PFSK-1 (cell line): ENCODE measurements at regions not wholly inside any gene's neighbourhood (a gene's known extent, or its start where the extent isn't known, plus 50 kb on each side); places are given as distances from the start of the nearest gene placed in this dataset.

Experiments
- FOXP2 ChIP-seq: optimal IDR thresholded peaks from 2 replicates; pipeline ENCODE3; 2011; ENCODE audit warnings: borderline replicate concordance, control low read depth, inconsistent platforms; ENCODE audit not compliant: insufficient read depth; ENCODE audit errors: extremely low read length, extremely low read depth
- POLR2AphosphoS5 ChIP-seq: IDR thresholded peaks from 2 replicates; pipeline ENCODE4 v1.6.1; 2012; ENCODE audit warnings: low read depth, mild to moderate bottlenecking, control low read depth, low read length, moderate library complexity
- SIN3A ChIP-seq: IDR thresholded peaks from 2 replicates; pipeline ENCODE4 v1.6.1; 2012; ENCODE audit warnings: mild to moderate bottlenecking, low read length, moderate library complexity, borderline replicate concordance; ENCODE audit not compliant: insufficient read depth
- TAF1 ChIP-seq: IDR thresholded peaks from 2 replicates; pipeline ENCODE4 v1.6.1; 2012; ENCODE audit warnings: low read length, control low read depth, borderline replicate concordance; ENCODE audit not compliant: insufficient read depth
- TF ChIP-seq, protein P1 (sequence below), 2 experiments: IDR thresholded peaks; 2 replicates each; pipeline versions ENCODE4 v1.6.1 to v1.8.0; 2011 to 2012; ENCODE audit warnings: low read depth in 2 of 2, low read length in 2 of 2, control low read depth in 1 of 2, inconsistent platforms in 1 of 2, mild to moderate bottlenecking in 1 of 2, moderate library complexity in 1 of 2; ENCODE audit not compliant: insufficient read depth in 1 of 2

DNA sequence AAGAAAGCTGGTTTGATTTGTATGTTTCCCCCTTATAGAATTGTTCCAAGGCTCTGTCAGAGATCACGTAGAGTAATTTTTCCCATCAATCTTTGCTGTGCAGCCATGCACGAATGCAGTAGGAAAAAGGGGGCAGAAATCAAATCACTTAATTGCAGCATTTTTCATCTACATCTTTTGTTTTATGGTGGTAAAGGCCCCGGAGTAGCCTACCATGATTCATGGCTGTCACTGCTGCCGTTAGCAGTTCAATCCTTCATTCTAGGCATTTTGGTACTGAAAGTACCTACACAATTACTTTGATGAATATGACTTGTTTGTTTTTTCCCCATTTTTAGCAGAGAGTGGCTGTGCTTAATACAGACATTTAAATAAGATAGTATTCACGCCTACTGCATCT is 631.9 kb upstream of the MMS22L start:
- TF ChIP-seq, protein P1, sequence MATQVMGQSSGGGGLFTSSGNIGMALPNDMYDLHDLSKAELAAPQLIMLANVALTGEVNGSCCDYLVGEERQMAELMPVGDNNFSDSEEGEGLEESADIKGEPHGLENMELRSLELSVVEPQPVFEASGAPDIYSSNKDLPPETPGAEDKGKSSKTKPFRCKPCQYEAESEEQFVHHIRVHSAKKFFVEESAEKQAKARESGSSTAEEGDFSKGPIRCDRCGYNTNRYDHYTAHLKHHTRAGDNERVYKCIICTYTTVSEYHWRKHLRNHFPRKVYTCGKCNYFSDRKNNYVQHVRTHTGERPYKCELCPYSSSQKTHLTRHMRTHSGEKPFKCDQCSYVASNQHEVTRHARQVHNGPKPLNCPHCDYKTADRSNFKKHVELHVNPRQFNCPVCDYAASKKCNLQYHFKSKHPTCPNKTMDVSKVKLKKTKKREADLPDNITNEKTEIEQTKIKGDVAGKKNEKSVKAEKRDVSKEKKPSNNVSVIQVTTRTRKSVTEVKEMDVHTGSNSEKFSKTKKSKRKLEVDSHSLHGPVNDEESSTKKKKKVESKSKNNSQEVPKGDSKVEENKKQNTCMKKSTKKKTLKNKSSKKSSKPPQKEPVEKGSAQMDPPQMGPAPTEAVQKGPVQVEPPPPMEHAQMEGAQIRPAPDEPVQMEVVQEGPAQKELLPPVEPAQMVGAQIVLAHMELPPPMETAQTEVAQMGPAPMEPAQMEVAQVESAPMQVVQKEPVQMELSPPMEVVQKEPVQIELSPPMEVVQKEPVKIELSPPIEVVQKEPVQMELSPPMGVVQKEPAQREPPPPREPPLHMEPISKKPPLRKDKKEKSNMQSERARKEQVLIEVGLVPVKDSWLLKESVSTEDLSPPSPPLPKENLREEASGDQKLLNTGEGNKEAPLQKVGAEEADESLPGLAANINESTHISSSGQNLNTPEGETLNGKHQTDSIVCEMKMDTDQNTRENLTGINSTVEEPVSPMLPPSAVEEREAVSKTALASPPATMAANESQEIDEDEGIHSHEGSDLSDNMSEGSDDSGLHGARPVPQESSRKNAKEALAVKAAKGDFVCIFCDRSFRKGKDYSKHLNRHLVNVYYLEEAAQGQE (IDR thresholded peaks at IDR 0.05; ENCODE audit: insufficient read depth in 1 of 2, low read depth in 2 of 2, low read length in 2 of 2): no peak
- TF ChIP-seq FOXP2: no peak
- TF ChIP-seq SIN3A: no peak
- no peak for TF ChIP-seq TAF1
- TF ChIP-seq POLR2AphosphoS5: no peak

DNA sequence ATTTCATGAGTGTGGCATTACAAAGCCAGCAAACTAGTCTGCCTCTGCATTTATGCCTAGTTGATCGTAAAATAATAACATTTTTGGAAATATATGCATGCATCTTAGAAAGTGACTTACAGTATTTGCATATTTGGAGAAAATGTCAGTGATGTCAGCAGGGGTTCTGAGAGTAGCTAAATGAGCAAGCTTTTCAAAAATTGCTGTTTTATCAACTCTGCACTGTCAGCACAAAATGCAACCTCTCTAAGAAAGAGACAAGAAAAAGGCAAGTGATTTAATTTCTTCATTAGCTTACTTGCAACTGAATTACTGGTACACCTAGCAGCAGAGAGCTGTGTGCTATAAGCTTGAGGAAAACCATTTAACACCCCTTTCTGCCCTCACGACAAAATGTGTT is 632.5 kb upstream of the MMS22L start:
- TF ChIP-seq FOXP2 (no peak), SIN3A (no peak), POLR2AphosphoS5 (no peak), TAF1 (no peak)
- TF ChIP-seq, protein P1 (IDR thresholded peaks at IDR 0.05; ENCODE audit: insufficient read depth in 1 of 2, low read depth in 2 of 2, low read length in 2 of 2): no peak

DNA sequence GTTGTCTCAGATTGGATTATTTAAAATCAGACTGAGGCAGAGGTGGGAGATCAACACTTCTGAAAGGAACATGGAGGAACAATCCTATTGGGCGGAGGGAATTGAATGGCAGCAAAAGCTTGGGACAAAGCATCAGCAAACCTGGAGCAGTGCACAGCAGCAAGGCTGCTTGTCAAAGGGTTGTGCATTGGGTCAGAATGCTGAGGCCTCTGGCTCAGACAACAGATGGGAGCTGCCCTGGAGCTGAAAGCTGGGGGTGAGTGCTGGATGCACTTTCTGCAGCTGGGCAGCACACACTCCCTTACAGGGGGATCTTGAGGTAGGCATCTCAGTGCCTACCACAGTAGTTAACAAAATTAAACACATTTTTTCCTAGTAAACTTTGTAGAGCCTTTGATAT is 634.4 kb upstream of the MMS22L start:
- TF ChIP-seq SIN3A (no peak), TAF1 (no peak), FOXP2 (no peak), POLR2AphosphoS5 (no peak)
- TF ChIP-seq, protein P1 (IDR thresholded peaks at IDR 0.05; ENCODE audit: insufficient read depth in 1 of 2, low read depth in 2 of 2, low read length in 2 of 2): no peak

DNA sequence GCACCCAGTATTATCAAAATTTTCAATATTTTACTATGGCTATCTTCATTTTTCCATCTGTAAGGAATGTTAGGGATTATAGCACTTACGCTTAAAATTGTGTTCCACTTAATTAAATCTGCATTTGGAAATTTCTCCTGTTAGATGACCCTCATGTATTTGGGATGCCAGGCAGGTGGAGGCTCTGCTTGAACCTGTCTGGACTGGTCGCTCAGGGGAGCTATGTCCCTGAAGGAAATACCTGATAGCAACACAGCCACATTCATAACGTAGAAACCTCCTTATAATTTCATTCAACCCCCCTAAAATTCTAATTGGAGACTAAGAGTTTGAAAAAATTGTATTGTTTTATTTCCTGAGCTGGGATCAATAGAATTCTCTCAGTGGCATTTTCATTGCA is 636.0 kb upstream of the MMS22L start:
- TF ChIP-seq SIN3A (no peak), POLR2AphosphoS5 (no peak), TAF1 (no peak), FOXP2 (no peak)
- TF ChIP-seq, protein P1 (IDR thresholded peaks at IDR 0.05; ENCODE audit: insufficient read depth in 1 of 2, low read depth in 2 of 2, low read length in 2 of 2): no peak

DNA sequence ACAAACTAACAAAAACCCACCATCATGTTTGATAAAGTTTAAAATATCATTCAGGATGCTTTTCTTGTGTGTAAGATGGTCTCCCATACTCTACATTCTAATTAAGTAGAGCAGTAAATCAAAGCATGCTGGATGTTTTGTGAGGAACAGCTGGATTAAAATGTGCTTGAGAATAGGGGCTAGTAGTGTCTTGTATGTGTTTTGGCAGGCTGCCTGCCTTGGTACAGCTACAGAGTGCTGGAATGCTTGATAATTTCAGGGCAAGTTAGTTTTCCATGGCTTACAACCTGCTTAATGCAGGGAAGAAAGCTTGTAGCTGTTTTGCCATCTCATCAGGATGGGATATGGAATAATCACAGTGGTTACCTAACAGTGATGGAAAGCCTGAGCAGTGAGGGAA is 636.6 kb upstream of the MMS22L start:
- TF ChIP-seq, protein P1 (IDR thresholded peaks at IDR 0.05; ENCODE audit: insufficient read depth in 1 of 2, low read depth in 2 of 2, low read length in 2 of 2): no peak
- TF ChIP-seq FOXP2: no peak
- TF ChIP-seq SIN3A: no peak
